PC-9 (cell line): ENCODE measurements at regions not wholly inside any gene's neighbourhood (a gene's known extent, or its start where the extent isn't known, plus 50 kb on each side); places are given as distances from the start of the nearest gene placed in this dataset.

Experiments used
- CTCF ChIP-seq: fragments of 200-600 bp; sonication (generic); conservative IDR thresholded peaks from 2 replicates; pipeline ENCODE4 v1.6.1; 2017; ENCODE audit warnings: mixed run types, antibody characterized with exemption, mild to moderate bottlenecking, moderate library complexity
- EZH2 ChIP-seq: fragments of 200-600 bp; sonication (generic); IDR thresholded peaks from 2 replicates; pipeline ENCODE4 v1.8.0; 2017; ENCODE audit warnings: antibody characterized with exemption, low read depth

GRCh38 chr4:126753592-126753991, 879.2 kb upstream of the INTU start:
- no peak for TF ChIP-seq CTCF
- TF ChIP-seq EZH2, result no peak
